ENCODE measurements at regions not wholly inside any gene's neighbourhood (a gene's known extent, or its start where the extent isn't known, plus 50 kb on each side); places are given as distances from the start of the nearest gene placed in this dataset.

DNA sequence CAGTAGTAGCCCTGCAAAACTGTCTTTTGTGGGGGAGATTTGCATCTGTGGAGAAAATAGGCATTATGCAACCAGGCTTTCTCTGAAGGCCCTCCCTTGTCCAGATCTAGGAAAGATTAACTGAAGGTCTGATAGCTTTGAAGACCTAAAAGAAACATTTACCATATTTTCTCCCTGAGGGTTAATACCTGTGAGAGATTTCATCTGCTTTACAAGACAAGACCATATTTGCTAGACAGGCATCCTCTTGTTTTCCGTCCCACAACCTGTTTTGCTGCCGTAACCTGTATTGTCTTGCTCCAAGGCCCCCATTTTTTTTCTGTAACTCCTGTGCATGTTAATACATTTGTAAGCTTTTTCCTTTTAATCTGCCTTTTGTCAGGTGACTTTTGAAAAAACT lies 1985.2 kb upstream of the CDH9 start:
- TF ChIP-seq, protein P1, sequence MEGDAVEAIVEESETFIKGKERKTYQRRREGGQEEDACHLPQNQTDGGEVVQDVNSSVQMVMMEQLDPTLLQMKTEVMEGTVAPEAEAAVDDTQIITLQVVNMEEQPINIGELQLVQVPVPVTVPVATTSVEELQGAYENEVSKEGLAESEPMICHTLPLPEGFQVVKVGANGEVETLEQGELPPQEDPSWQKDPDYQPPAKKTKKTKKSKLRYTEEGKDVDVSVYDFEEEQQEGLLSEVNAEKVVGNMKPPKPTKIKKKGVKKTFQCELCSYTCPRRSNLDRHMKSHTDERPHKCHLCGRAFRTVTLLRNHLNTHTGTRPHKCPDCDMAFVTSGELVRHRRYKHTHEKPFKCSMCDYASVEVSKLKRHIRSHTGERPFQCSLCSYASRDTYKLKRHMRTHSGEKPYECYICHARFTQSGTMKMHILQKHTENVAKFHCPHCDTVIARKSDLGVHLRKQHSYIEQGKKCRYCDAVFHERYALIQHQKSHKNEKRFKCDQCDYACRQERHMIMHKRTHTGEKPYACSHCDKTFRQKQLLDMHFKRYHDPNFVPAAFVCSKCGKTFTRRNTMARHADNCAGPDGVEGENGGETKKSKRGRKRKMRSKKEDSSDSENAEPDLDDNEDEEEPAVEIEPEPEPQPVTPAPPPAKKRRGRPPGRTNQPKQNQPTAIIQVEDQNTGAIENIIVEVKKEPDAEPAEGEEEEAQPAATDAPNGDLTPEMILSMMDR (IDR thresholded peaks at IDR 0.05): no peak
- no peak for TF ChIP-seq POLR2A (IDR thresholded peaks at IDR 0.05)

Data from prostate gland (tissue), 2 donors.